ENCODE measurements at regions not wholly inside any gene's neighbourhood (a gene's known extent, or its start where the extent isn't known, plus 50 kb on each side); places are given as distances from the start of the nearest gene placed in this dataset.

- TF ChIP-seq, protein P1, sequence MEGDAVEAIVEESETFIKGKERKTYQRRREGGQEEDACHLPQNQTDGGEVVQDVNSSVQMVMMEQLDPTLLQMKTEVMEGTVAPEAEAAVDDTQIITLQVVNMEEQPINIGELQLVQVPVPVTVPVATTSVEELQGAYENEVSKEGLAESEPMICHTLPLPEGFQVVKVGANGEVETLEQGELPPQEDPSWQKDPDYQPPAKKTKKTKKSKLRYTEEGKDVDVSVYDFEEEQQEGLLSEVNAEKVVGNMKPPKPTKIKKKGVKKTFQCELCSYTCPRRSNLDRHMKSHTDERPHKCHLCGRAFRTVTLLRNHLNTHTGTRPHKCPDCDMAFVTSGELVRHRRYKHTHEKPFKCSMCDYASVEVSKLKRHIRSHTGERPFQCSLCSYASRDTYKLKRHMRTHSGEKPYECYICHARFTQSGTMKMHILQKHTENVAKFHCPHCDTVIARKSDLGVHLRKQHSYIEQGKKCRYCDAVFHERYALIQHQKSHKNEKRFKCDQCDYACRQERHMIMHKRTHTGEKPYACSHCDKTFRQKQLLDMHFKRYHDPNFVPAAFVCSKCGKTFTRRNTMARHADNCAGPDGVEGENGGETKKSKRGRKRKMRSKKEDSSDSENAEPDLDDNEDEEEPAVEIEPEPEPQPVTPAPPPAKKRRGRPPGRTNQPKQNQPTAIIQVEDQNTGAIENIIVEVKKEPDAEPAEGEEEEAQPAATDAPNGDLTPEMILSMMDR (IDR thresholded peaks at IDR 0.05; ENCODE audit: low read depth, low read length, poor library complexity, severe bottlenecking) = no peak
- no peak for TF ChIP-seq EZH2phosphoT487 (IDR thresholded peaks at IDR 0.05; ENCODE audit: borderline replicate concordance, low read length)
Measured at GRCh38 chr5:11998397-11998796, 94.2 kb upstream of the CTNND2 start.

All from DOHH2 (cell line).